ENCODE measurements at regions not wholly inside any gene's neighbourhood (a gene's known extent, or its start where the extent isn't known, plus 50 kb on each side); places are given as distances from the start of the nearest gene placed in this dataset.

DNA sequence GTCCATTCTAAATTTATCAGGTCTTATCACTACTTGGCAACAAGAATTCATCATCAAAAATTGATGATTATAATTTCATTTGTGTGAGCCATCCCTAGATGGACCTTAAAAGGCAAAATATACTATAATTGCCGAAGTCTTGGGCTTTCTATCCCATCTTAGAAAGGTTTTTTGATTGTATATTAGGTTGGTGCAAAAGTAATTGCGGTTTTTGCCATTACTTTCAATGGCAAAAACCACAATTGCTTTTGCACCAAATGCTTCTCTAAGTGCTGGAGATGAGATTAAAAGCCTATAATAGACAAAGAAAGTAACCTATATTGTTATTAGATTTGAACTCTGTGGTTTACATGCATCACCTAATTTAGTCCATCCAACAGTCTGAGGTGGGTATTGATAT, 612.9 kb downstream of the ZNF385D start:
- Histone ChIP-seq H2BK120ac (ENCODE audit: low read depth, low read length) (no peak overlapping the region), H2BK5ac (ENCODE audit: low read length) (no peak overlapping the region), H4K5ac (ENCODE audit: low read length) (no peak overlapping the region), H2AK5ac (ENCODE audit: low read length) (no peak overlapping the region), H2BK15ac (replicated peaks; ENCODE audit: low read depth) (no peak overlapping the region), H3K4ac (ENCODE audit: low read depth, low read length) (no peak overlapping the region), H4K8ac (ENCODE audit: low read depth, low read length) (no peak overlapping the region), H3K4me3 (ENCODE audit: low read length) (no peak overlapping the region), H3K4me1 (ENCODE audit: control insufficient read depth, low read depth, low read length) (no peaks in the 10 kb centered on the region), H3K9ac (ENCODE audit: low read length) (no peak overlapping the region), H3K4me2 (ENCODE audit: low read length) (no peak overlapping the region), H3K56ac (ENCODE audit: low read length) (no peak overlapping the region), H3K23ac (ENCODE audit: low read length) (no peak overlapping the region), H3K27ac (ENCODE audit: low read depth, low read length) (no peak overlapping the region), H3K79me1 (ENCODE audit: low read length) (no peaks in the 10 kb centered on the region), H3K27me3 (ENCODE audit: insufficient read depth, low read length, poor library complexity) (no peaks in the 10 kb centered on the region), H3K18ac (ENCODE audit: low read length) (no peak overlapping the region), H3K36me3 (ENCODE audit: control insufficient read depth, insufficient read depth, low read length) (no peaks in the 10 kb centered on the region), H3K79me2 (ENCODE audit: control insufficient read depth, insufficient read depth, low read length) (no peaks in the 10 kb centered on the region)
- no peak for DNase-seq
- no CpG with 5 or more reads among the region's 2 CpGs for WGBS (ENCODE audit: extremely low coverage, insufficient coverage, low lambda C conversion rate)

DNA sequence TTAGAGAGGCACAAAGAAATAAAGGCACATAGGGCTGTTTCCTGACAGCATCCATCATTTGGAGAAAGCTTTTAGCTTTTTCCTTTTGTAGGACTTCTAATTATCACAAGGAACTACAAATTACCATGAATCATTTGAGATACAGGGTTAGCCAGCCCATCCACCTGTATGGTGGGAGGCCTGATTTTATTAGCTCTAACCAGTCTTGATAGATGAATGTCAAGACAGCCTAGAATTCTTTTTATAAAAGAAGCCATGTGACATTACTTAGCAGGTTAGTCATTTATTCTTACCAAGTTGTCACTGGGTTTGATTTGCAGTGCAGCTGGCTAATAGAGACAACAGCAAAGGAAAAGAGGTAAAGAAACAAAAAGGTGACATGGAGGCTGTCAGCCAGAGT, 618.1 kb downstream of the ZNF385D start:
- Histone ChIP-seq H3K36me3 (ENCODE audit: control insufficient read depth, insufficient read depth, low read length) (no peaks in the 10 kb centered on the region), H2AK5ac (ENCODE audit: low read length) (no peak overlapping the region), H3K4me2 (ENCODE audit: low read length) (no peak overlapping the region), H3K4me3 (ENCODE audit: low read length) (no peak overlapping the region), H3K4ac (ENCODE audit: low read depth, low read length) (no peak overlapping the region), H2BK15ac (replicated peaks; ENCODE audit: low read depth) (no peak overlapping the region), H3K27ac (ENCODE audit: low read depth, low read length) (no peak overlapping the region), H2BK120ac (ENCODE audit: low read depth, low read length) (no peak overlapping the region), H3K18ac (ENCODE audit: low read length) (no peak overlapping the region), H3K79me2 (ENCODE audit: control insufficient read depth, insufficient read depth, low read length) (no peaks in the 10 kb centered on the region), H3K4me1 (ENCODE audit: control insufficient read depth, low read depth, low read length) (no peaks in the 10 kb centered on the region), H3K9ac (ENCODE audit: low read length) (no peak overlapping the region), H3K56ac (ENCODE audit: low read length) (no peak overlapping the region), H3K23ac (ENCODE audit: low read length) (no peak overlapping the region), H3K79me1 (ENCODE audit: low read length) (no peaks in the 10 kb centered on the region), H4K8ac (ENCODE audit: low read depth, low read length) (no peak overlapping the region), H3K27me3 (ENCODE audit: insufficient read depth, low read length, poor library complexity) (no peaks in the 10 kb centered on the region), H4K5ac (ENCODE audit: low read length) (no peak overlapping the region), H2BK5ac (ENCODE audit: low read length) (no peak overlapping the region)
- no peak for DNase-seq

DNA sequence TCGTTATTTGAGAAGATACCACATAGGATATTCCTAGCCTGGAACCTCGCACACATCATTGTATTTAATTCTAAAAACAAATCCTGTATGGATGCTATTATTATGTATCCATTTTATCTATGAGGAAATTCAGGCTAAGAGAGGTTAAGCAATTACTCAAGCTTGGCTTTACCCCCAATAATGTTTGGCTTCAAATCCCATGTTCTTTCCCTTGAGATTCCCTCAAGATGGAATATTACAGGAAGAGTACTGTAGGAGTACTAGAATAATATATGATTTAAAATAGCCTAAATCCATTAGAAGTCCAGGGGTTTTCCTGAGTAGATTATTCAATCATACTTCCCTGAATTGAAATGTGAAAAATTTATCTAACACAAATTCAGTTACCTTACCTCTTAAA, 630.2 kb downstream of the ZNF385D start:
- Histone ChIP-seq H2BK5ac (ENCODE audit: low read length) (no peak overlapping the region), H3K18ac (ENCODE audit: low read length) (no peak overlapping the region), H3K4ac (ENCODE audit: low read depth, low read length) (no peak overlapping the region), H3K79me1 (ENCODE audit: low read length) (no peaks in the 10 kb centered on the region), H3K27ac (ENCODE audit: low read depth, low read length) (no peak overlapping the region), H3K9ac (ENCODE audit: low read length) (no peak overlapping the region), H3K56ac (ENCODE audit: low read length) (no peak overlapping the region), H3K79me2 (ENCODE audit: control insufficient read depth, insufficient read depth, low read length) (no peaks in the 10 kb centered on the region), H3K4me1 (ENCODE audit: control insufficient read depth, low read depth, low read length) (no peaks in the 10 kb centered on the region), H3K4me2 (ENCODE audit: low read length) (no peak overlapping the region), H3K36me3 (ENCODE audit: control insufficient read depth, insufficient read depth, low read length) (no peaks in the 10 kb centered on the region), H4K8ac (ENCODE audit: low read depth, low read length) (no peak overlapping the region), H3K23ac (ENCODE audit: low read length) (no peak overlapping the region), H3K4me3 (ENCODE audit: low read length) (no peak overlapping the region), H2BK120ac (ENCODE audit: low read depth, low read length) (no peak overlapping the region), H2BK15ac (replicated peaks; ENCODE audit: low read depth) (no peak overlapping the region), H3K27me3 (ENCODE audit: insufficient read depth, low read length, poor library complexity) (no peaks in the 10 kb centered on the region), H4K5ac (ENCODE audit: low read length) (no peak overlapping the region), H2AK5ac (ENCODE audit: low read length) (no peak overlapping the region)
- WGBS (ENCODE audit: extremely low coverage, insufficient coverage, low lambda C conversion rate) = no CpG with 5 or more reads among the region's 2 CpGs
- no peak for DNase-seq

DNA sequence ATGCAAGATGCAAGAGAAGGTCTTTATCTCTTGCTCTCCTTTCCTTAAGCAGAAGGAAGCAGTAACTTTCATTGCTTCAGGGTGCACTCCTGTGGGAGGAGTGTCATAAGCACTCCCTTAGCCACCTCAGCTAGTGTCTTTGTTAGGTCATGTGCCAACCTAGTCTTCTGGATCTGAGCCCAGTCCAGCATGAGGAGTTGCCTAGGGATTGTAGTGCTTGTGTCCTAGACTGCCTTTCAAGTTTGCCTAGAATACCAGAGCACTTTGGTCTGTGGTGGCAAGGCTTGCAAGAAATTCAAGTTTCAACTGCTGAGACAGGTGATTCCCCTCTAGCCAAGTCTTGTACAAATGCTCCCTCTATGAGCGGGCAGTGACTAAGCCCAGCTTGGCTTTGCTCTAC, 633.6 kb downstream of the ZNF385D start:
- Histone ChIP-seq H2BK5ac (ENCODE audit: low read length) (no peak overlapping the region), H2BK15ac (replicated peaks; ENCODE audit: low read depth) (no peak overlapping the region), H4K5ac (ENCODE audit: low read length) (no peak overlapping the region), H3K79me2 (ENCODE audit: control insufficient read depth, insufficient read depth, low read length) (no peaks in the 10 kb centered on the region), H3K4me3 (ENCODE audit: low read length) (no peak overlapping the region), H3K79me1 (ENCODE audit: low read length) (no peaks in the 10 kb centered on the region), H3K4me1 (ENCODE audit: control insufficient read depth, low read depth, low read length) (no peaks in the 10 kb centered on the region), H3K27me3 (ENCODE audit: insufficient read depth, low read length, poor library complexity) (no peaks in the 10 kb centered on the region), H3K36me3 (ENCODE audit: control insufficient read depth, insufficient read depth, low read length) (no peaks in the 10 kb centered on the region), H3K18ac (ENCODE audit: low read length) (no peak overlapping the region), H3K56ac (ENCODE audit: low read length) (no peak overlapping the region), H3K4ac (ENCODE audit: low read depth, low read length) (no peak overlapping the region), H3K4me2 (ENCODE audit: low read length) (no peak overlapping the region), H3K23ac (ENCODE audit: low read length) (no peak overlapping the region), H3K9ac (ENCODE audit: low read length) (no peak overlapping the region), H2AK5ac (ENCODE audit: low read length) (no peak overlapping the region), H4K8ac (ENCODE audit: low read depth, low read length) (no peak overlapping the region), H2BK120ac (ENCODE audit: low read depth, low read length) (no peak overlapping the region), H3K27ac (ENCODE audit: low read depth, low read length) (no peak overlapping the region)
- no CpG with 5 or more reads among the region's 1 CpG for WGBS (ENCODE audit: extremely low coverage, insufficient coverage, low lambda C conversion rate)
- DNase-seq = no peak

DNA sequence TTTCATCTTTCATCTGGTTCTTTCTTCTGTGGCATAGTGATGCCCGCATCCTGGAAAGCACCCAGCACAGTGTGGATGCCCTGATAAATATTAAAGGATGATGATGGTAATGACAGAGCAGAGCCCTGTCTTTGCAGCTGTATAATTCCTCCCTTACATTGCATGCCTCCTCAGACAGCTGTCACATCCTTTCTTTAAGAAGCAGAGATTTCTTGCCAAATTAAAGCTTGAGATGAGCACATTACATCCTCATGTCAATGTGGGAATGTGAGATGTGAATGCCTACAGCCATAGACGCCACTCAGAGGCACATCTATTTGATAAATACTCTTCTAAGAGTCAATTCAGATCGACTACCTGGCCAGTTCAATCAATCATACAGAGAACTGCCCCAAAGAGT, 642.0 kb downstream of the ZNF385D start:
- WGBS (ENCODE audit: extremely low coverage, insufficient coverage, low lambda C conversion rate) = no CpG with 5 or more reads among the region's 3 CpGs
- no peak overlapping the region for H3K18ac ChIP-seq (ENCODE audit: low read length)
- H2BK120ac ChIP-seq (ENCODE audit: low read depth, low read length) = no peak overlapping the region

DNA sequence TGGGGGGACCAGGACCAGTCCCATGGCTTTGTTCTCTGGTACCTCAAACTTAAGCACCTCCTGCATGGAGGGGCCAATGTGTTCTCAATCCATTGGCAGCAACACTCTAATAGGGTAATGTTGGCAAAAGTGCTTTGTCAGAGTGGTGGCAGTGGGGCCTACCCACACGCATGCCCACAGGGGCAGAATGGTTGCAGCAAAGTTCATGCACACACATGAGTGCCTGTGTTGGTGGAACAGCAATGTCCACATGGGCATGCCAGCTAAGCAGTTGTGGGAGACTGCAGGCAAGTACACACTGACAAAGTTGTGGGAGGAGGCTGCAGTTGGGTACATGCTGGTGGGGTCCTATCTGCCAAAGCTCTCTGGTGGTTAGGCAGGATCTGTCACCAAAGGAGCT, 645.2 kb downstream of the ZNF385D start:
- no peak overlapping the region for H3K56ac ChIP-seq (ENCODE audit: low read length)
- no peaks in the 10 kb centered on the region for H3K79me2 ChIP-seq (ENCODE audit: control insufficient read depth, insufficient read depth, low read length)
- no peak overlapping the region for H2BK120ac ChIP-seq (ENCODE audit: low read depth, low read length)
- no peak overlapping the region for H4K5ac ChIP-seq (ENCODE audit: low read length)
- H2AK5ac ChIP-seq (ENCODE audit: low read length) = no peak overlapping the region
- no peak overlapping the region for H3K27ac ChIP-seq (ENCODE audit: low read depth, low read length)
- no peak overlapping the region for H3K18ac ChIP-seq (ENCODE audit: low read length)
- H3K79me1 ChIP-seq (ENCODE audit: low read length) = no peaks in the 10 kb centered on the region
- no peak overlapping the region for H4K8ac ChIP-seq (ENCODE audit: low read depth, low read length)
- H3K4me3 ChIP-seq (ENCODE audit: low read length) = no peak overlapping the region
- DNase-seq = no peak
- no peak overlapping the region for H3K9ac ChIP-seq (ENCODE audit: low read length)
- WGBS (ENCODE audit: extremely low coverage, insufficient coverage, low lambda C conversion rate) = no CpG with 5 or more reads among the region's 1 CpG
- no peak overlapping the region for H2BK15ac ChIP-seq (replicated peaks; ENCODE audit: low read depth)
- no peak overlapping the region for H2BK5ac ChIP-seq (ENCODE audit: low read length)
- H3K4me2 ChIP-seq (ENCODE audit: low read length) = no peak overlapping the region
- H3K23ac ChIP-seq (ENCODE audit: low read length) = no peak overlapping the region
- no peak overlapping the region for H3K4ac ChIP-seq (ENCODE audit: low read depth, low read length)
- H3K27me3 ChIP-seq (ENCODE audit: insufficient read depth, low read length, poor library complexity) = no peaks in the 10 kb centered on the region
- no peaks in the 10 kb centered on the region for H3K36me3 ChIP-seq (ENCODE audit: control insufficient read depth, insufficient read depth, low read length)
- H3K4me1 ChIP-seq (ENCODE audit: control insufficient read depth, low read depth, low read length) = no peaks in the 10 kb centered on the region

More for the DNA sequence above, 642.0 kb downstream of the ZNF385D start:
- Histone ChIP-seq H3K79me2 (ENCODE audit: control insufficient read depth, insufficient read depth, low read length) (no peaks in the 10 kb centered on the region), H3K27me3 (ENCODE audit: insufficient read depth, low read length, poor library complexity) (no peaks in the 10 kb centered on the region), H2AK5ac (ENCODE audit: low read length) (no peak overlapping the region), H4K5ac (ENCODE audit: low read length) (no peak overlapping the region), H3K36me3 (ENCODE audit: control insufficient read depth, insufficient read depth, low read length) (no peaks in the 10 kb centered on the region), H3K79me1 (ENCODE audit: low read length) (no peaks in the 10 kb centered on the region), H3K56ac (ENCODE audit: low read length) (no peak overlapping the region), H2BK5ac (ENCODE audit: low read length) (no peak overlapping the region), H3K4me1 (ENCODE audit: control insufficient read depth, low read depth, low read length) (no peaks in the 10 kb centered on the region), H3K4me3 (ENCODE audit: low read length) (no peak overlapping the region), H2BK15ac (replicated peaks; ENCODE audit: low read depth) (no peak overlapping the region), H3K4me2 (ENCODE audit: low read length) (no peak overlapping the region), H3K9ac (ENCODE audit: low read length) (no peak overlapping the region), H3K4ac (ENCODE audit: low read depth, low read length) (no peak overlapping the region), H3K27ac (ENCODE audit: low read depth, low read length) (no peak overlapping the region), H4K8ac (ENCODE audit: low read depth, low read length) (no peak overlapping the region), H3K23ac (ENCODE audit: low read length) (no peak overlapping the region)
- no peak for DNase-seq

All from mesendoderm (in vitro differentiated cells).